ENCODE measurements at regions not wholly inside any gene's neighbourhood (a gene's known extent, or its start where the extent isn't known, plus 50 kb on each side); places are given as distances from the start of the nearest gene placed in this dataset.

- Histone ChIP-seq H3K4me1 (ENCODE audit: control insufficient read depth, insufficient read depth, low read length) (peaks cover 4% of the 10 kb centered on the region), H3K36me3 (ENCODE audit: insufficient read depth, low read length) (no peaks in the 10 kb centered on the region), H3K4me2 (ENCODE audit: low read length) (no peak overlapping the region), H3K27me3 (ENCODE audit: control insufficient read depth, insufficient read depth, low read length) (no peaks in the 10 kb centered on the region), H3K9me3 (replicated peaks; ENCODE audit: low read length) (no peaks in the 10 kb centered on the region), H3K9ac (ENCODE audit: low read depth, low read length) (no peak overlapping the region), H3K4me3 (ENCODE audit: low read length) (no peak overlapping the region)
These were observed 297.8 kb upstream of the AZI2 start for GRCh38 chr3:28646435-28646834.

- Histone ChIP-seq H3K9me3 (replicated peaks; ENCODE audit: low read length) (no peaks in the 10 kb centered on the region), H3K36me3 (ENCODE audit: insufficient read depth, low read length) (no peaks in the 10 kb centered on the region), H3K27me3 (ENCODE audit: control insufficient read depth, insufficient read depth, low read length) (no peaks in the 10 kb centered on the region), H3K4me3 (ENCODE audit: low read length) (no peak overlapping the region), H3K4me1 (ENCODE audit: control insufficient read depth, insufficient read depth, low read length) (peaks cover 4% of the 10 kb centered on the region), H3K9ac (ENCODE audit: low read depth, low read length) (no peak overlapping the region), H3K4me2 (ENCODE audit: low read length) (no peak overlapping the region)
These were observed 300.6 kb upstream of the AZI2 start for GRCh38 chr3:28649266-28649665.

GRCh38 chr3:28651159-28651558, 302.5 kb upstream of the AZI2 start:
- no peaks in the 10 kb centered on the region for H3K9me3 ChIP-seq (replicated peaks; ENCODE audit: low read length)
- no peak overlapping the region for H3K4me2 ChIP-seq (ENCODE audit: low read length)
- peaks cover 4% of the 10 kb centered on the region for H3K4me1 ChIP-seq (ENCODE audit: control insufficient read depth, insufficient read depth, low read length)
- H3K27me3 ChIP-seq (ENCODE audit: control insufficient read depth, insufficient read depth, low read length), result no peaks in the 10 kb centered on the region
- no peak overlapping the region for H3K4me3 ChIP-seq (ENCODE audit: low read length)
- no peak overlapping the region for H3K9ac ChIP-seq (ENCODE audit: low read depth, low read length)
- H3K36me3 ChIP-seq (ENCODE audit: insufficient read depth, low read length), result no peaks in the 10 kb centered on the region

- H3K4me2 ChIP-seq (ENCODE audit: low read length), result no peak overlapping the region
- no peaks in the 10 kb centered on the region for H3K36me3 ChIP-seq (ENCODE audit: insufficient read depth, low read length)
- H3K9ac ChIP-seq (ENCODE audit: low read depth, low read length), result no peak overlapping the region
- no peaks in the 10 kb centered on the region for H3K4me1 ChIP-seq (ENCODE audit: control insufficient read depth, insufficient read depth, low read length)
- H3K4me3 ChIP-seq (ENCODE audit: low read length), result no peak overlapping the region
- H3K27me3 ChIP-seq (ENCODE audit: control insufficient read depth, insufficient read depth, low read length), result no peaks in the 10 kb centered on the region
- H3K9me3 ChIP-seq (replicated peaks; ENCODE audit: low read length), result no peaks in the 10 kb centered on the region
These were observed 315.5 kb upstream of the AZI2 start for GRCh38 chr3:28664123-28664522.

- Histone ChIP-seq H3K4me1 (ENCODE audit: control insufficient read depth, insufficient read depth, low read length) (no peaks in the 10 kb centered on the region), H3K27me3 (ENCODE audit: control insufficient read depth, insufficient read depth, low read length) (no peaks in the 10 kb centered on the region), H3K9me3 (replicated peaks; ENCODE audit: low read length) (no peaks in the 10 kb centered on the region), H3K4me3 (ENCODE audit: low read length) (no peak overlapping the region), H3K4me2 (ENCODE audit: low read length) (no peak overlapping the region), H3K36me3 (ENCODE audit: insufficient read depth, low read length) (no peaks in the 10 kb centered on the region), H3K9ac (ENCODE audit: low read depth, low read length) (no peak overlapping the region)
These were observed 319.3 kb upstream of the AZI2 start for GRCh38 chr3:28667646-28668621.

- Histone ChIP-seq H3K36me3 (ENCODE audit: insufficient read depth, low read length) (no peaks in the 10 kb centered on the region), H3K9me3 (replicated peaks; ENCODE audit: low read length) (no peaks in the 10 kb centered on the region), H3K4me1 (ENCODE audit: control insufficient read depth, insufficient read depth, low read length) (no peaks in the 10 kb centered on the region), H3K9ac (ENCODE audit: low read depth, low read length) (no peak overlapping the region), H3K27me3 (ENCODE audit: control insufficient read depth, insufficient read depth, low read length) (no peaks in the 10 kb centered on the region), H3K4me3 (ENCODE audit: low read length) (no peak overlapping the region), H3K4me2 (ENCODE audit: low read length) (no peak overlapping the region)
These were observed 321.2 kb upstream of the AZI2 start for GRCh38 chr3:28669870-28670269.

GRCh38 chr3:28672406-28672805, 323.8 kb upstream of the AZI2 start:
- Histone ChIP-seq H3K9me3 (replicated peaks; ENCODE audit: low read length) (no peaks in the 10 kb centered on the region), H3K27me3 (ENCODE audit: control insufficient read depth, insufficient read depth, low read length) (no peaks in the 10 kb centered on the region), H3K9ac (ENCODE audit: low read depth, low read length) (no peak overlapping the region), H3K4me2 (ENCODE audit: low read length) (no peak overlapping the region), H3K4me1 (ENCODE audit: control insufficient read depth, insufficient read depth, low read length) (no peaks in the 10 kb centered on the region), H3K36me3 (ENCODE audit: insufficient read depth, low read length) (no peaks in the 10 kb centered on the region), H3K4me3 (ENCODE audit: low read length) (no peak overlapping the region)

- Histone ChIP-seq H3K4me1 (ENCODE audit: control insufficient read depth, insufficient read depth, low read length) (no peaks in the 10 kb centered on the region), H3K9me3 (replicated peaks; ENCODE audit: low read length) (no peaks in the 10 kb centered on the region)
These were observed 324.8 kb upstream of the AZI2 start for GRCh38 chr3:28673446-28673845.

GRCh38 chr3:28674212-28674611, 325.6 kb upstream of the AZI2 start:
- Histone ChIP-seq H3K4me1 (ENCODE audit: control insufficient read depth, insufficient read depth, low read length) (no peaks in the 10 kb centered on the region), H3K27me3 (ENCODE audit: control insufficient read depth, insufficient read depth, low read length) (peaks cover 6% of the 10 kb centered on the region), H3K9me3 (replicated peaks; ENCODE audit: low read length) (no peaks in the 10 kb centered on the region), H3K4me3 (ENCODE audit: low read length) (no peak overlapping the region), H3K4me2 (ENCODE audit: low read length) (no peak overlapping the region), H3K9ac (ENCODE audit: low read depth, low read length) (no peak overlapping the region), H3K36me3 (ENCODE audit: insufficient read depth, low read length) (no peaks in the 10 kb centered on the region)

More at GRCh38 chr3:28673446-28673845, 324.8 kb upstream of the AZI2 start:
- Histone ChIP-seq H3K4me3 (ENCODE audit: low read length) (no peak overlapping the region), H3K4me2 (ENCODE audit: low read length) (no peak overlapping the region), H3K9ac (ENCODE audit: low read depth, low read length) (no peak overlapping the region), H3K36me3 (ENCODE audit: insufficient read depth, low read length) (no peaks in the 10 kb centered on the region), H3K27me3 (ENCODE audit: control insufficient read depth, insufficient read depth, low read length) (peaks cover 6% of the 10 kb centered on the region)

GRCh38 chr3:28677581-28677980, 329.0 kb upstream of the AZI2 start:
- H3K27me3 ChIP-seq (ENCODE audit: control insufficient read depth, insufficient read depth, low read length), result peaks cover 6% of the 10 kb centered on the region
- H3K36me3 ChIP-seq (ENCODE audit: insufficient read depth, low read length), result no peaks in the 10 kb centered on the region
- no peak overlapping the region for H3K9ac ChIP-seq (ENCODE audit: low read depth, low read length)
- H3K4me3 ChIP-seq (ENCODE audit: low read length), result no peak overlapping the region
- no peaks in the 10 kb centered on the region for H3K9me3 ChIP-seq (replicated peaks; ENCODE audit: low read length)
- H3K4me2 ChIP-seq (ENCODE audit: low read length), result no peak overlapping the region
- H3K4me1 ChIP-seq (ENCODE audit: control insufficient read depth, insufficient read depth, low read length), result no peaks in the 10 kb centered on the region

- Histone ChIP-seq H3K4me1 (ENCODE audit: control insufficient read depth, insufficient read depth, low read length) (no peaks in the 10 kb centered on the region), H3K4me3 (ENCODE audit: low read length) (no peak overlapping the region), H3K36me3 (ENCODE audit: insufficient read depth, low read length) (no peaks in the 10 kb centered on the region), H3K27me3 (ENCODE audit: control insufficient read depth, insufficient read depth, low read length) (peaks cover 6% of the 10 kb centered on the region), H3K4me2 (ENCODE audit: low read length) (no peak overlapping the region), H3K9me3 (replicated peaks; ENCODE audit: low read length) (no peaks in the 10 kb centered on the region), H3K9ac (ENCODE audit: low read depth, low read length) (no peak overlapping the region)
These were observed 329.5 kb upstream of the AZI2 start for GRCh38 chr3:28678086-28678485.

- no peak overlapping the region for H3K4me3 ChIP-seq (ENCODE audit: low read length)
- H3K4me2 ChIP-seq (ENCODE audit: low read length), result no peak overlapping the region
- H3K36me3 ChIP-seq (ENCODE audit: insufficient read depth, low read length), result no peaks in the 10 kb centered on the region
- H3K9me3 ChIP-seq (replicated peaks; ENCODE audit: low read length), result no peaks in the 10 kb centered on the region
- no peak overlapping the region for H3K9ac ChIP-seq (ENCODE audit: low read depth, low read length)
- H3K27me3 ChIP-seq (ENCODE audit: control insufficient read depth, insufficient read depth, low read length), result peaks cover 6% of the 10 kb centered on the region
- H3K4me1 ChIP-seq (ENCODE audit: control insufficient read depth, insufficient read depth, low read length), result no peaks in the 10 kb centered on the region
These were observed 331.4 kb upstream of the AZI2 start for GRCh38 chr3:28680050-28680449.
